ENCODE measurements at regions not wholly inside any gene's neighbourhood (a gene's known extent, or its start where the extent isn't known, plus 50 kb on each side); places are given as distances from the start of the nearest gene placed in this dataset.

- TF ChIP-seq STAT6 (CRISPR knock-in tag; conservative IDR thresholded peaks at IDR 0.05; ENCODE audit: low read depth) (no peak), MXD4 (CRISPR knock-in tag; IDR thresholded peaks at IDR 0.05; ENCODE audit: borderline replicate concordance) (no peak), ZNF232 (CRISPR knock-in tag; IDR thresholded peaks at IDR 0.05) (no peak), ELF4 (CRISPR knock-in tag; IDR thresholded peaks at IDR 0.05; ENCODE audit: low read depth) (no peak), KAT7 (CRISPR knock-in tag; IDR thresholded peaks at IDR 0.05; ENCODE audit: borderline replicate concordance) (no peak), HMGXB4 (CRISPR knock-in tag; IDR thresholded peaks at IDR 0.05) (no peak), NFE2L1 (CRISPR knock-in tag; IDR thresholded peaks at IDR 0.05) (no peak), NR3C1 (CRISPR knock-in tag; conservative IDR thresholded peaks at IDR 0.05; ENCODE audit: low read depth) (no peak), ETV6 (CRISPR knock-in tag; IDR thresholded peaks at IDR 0.05) (no peak), ZNF425 (CRISPR knock-in tag; conservative IDR thresholded peaks at IDR 0.05) (no peak), CREM (CRISPR knock-in tag; IDR thresholded peaks at IDR 0.05) (no peak)
Observed at GRCh38 chr2:125224188-125224587, 1199.1 kb downstream of the CNTNAP5 start (continued).

- Mint-ChIP-seq H3K9me3 (peaks cover 56% of the 10 kb centered on the region), H3K27me3 (ENCODE audit: low read depth) (no peaks in the 10 kb centered on the region), H3K4me3 (no peak overlapping the region), H3K27ac (no peak overlapping the region), H3K4me1 (no peaks in the 10 kb centered on the region), H3K36me3 (peaks cover 33% of the 10 kb centered on the region)
- no peak for TF ChIP-seq TEAD4 (CRISPR knock-in tag; IDR thresholded peaks at IDR 0.05)
- TF ChIP-seq ZSCAN18 (CRISPR knock-in tag; IDR thresholded peaks at IDR 0.05), result 0 out of 2 replicates have a peak, but pooled peaks have one; percentile 26
- ATAC-seq (peak; percentile 87), DNase-seq (ENCODE audit: low spot score) (peak; percentile 10)
- POLR2A ChIA-PET, result no interaction called here
- CTCF ChIA-PET, result no interaction called here
Observed at GRCh38 chr2:125224830-125225229, 1199.7 kb downstream of the CNTNAP5 start.

GRCh38 chr2:125227843-125228392, 1202.8 kb downstream of the CNTNAP5 start:
- Mint-ChIP-seq H3K36me3 (peaks cover 8% of the 10 kb centered on the region), H3K4me1 (peaks cover 2% of the 10 kb centered on the region; the same call in 1 of the 2 replicates), H3K27ac (no peak overlapping the region), H3K27me3 (ENCODE audit: low read depth) (no peaks in the 10 kb centered on the region), H3K9me3 (peaks cover 31% of the 10 kb centered on the region), H3K4me3 (no peak overlapping the region)
- TF ChIP-seq E2F5 (CRISPR knock-in tag; IDR thresholded peaks at IDR 0.05) (no peak), NFYB (CRISPR knock-in tag; conservative IDR thresholded peaks at IDR 0.05; ENCODE audit: low read depth) (no peak), ELF4 (CRISPR knock-in tag; IDR thresholded peaks at IDR 0.05; ENCODE audit: low read depth) (no peak), TCF7 (CRISPR knock-in tag; IDR thresholded peaks at IDR 0.05; ENCODE audit: low read depth) (no peak), ZNF423 (CRISPR knock-in tag; IDR thresholded peaks at IDR 0.05) (no peak), ZNF138 (CRISPR knock-in tag; conservative IDR thresholded peaks at IDR 0.05) (no peak), HMGA2 (CRISPR knock-in tag; IDR thresholded peaks at IDR 0.05) (no peak)
- ChIA-PET POLR2A (no interaction called here), CTCF (interaction anchor here (1.0 to 1.7 kb wide), 6 partner anchors 9 to 244 kb away, joined by 3 to 7 read pairs (median 6); no protein-coding TSS in a partner anchor)
- no peak for DNase-seq (ENCODE audit: low spot score)
- ATAC-seq, result peak; percentile 71

All from WTC11 (cell line).